ENCODE measurements at regions not wholly inside any gene's neighbourhood (a gene's known extent, or its start where the extent isn't known, plus 50 kb on each side); places are given as distances from the start of the nearest gene placed in this dataset.
A peak's percentile ranks its signal among the peaks of the same experiment; 100 is the strongest.

DNA sequence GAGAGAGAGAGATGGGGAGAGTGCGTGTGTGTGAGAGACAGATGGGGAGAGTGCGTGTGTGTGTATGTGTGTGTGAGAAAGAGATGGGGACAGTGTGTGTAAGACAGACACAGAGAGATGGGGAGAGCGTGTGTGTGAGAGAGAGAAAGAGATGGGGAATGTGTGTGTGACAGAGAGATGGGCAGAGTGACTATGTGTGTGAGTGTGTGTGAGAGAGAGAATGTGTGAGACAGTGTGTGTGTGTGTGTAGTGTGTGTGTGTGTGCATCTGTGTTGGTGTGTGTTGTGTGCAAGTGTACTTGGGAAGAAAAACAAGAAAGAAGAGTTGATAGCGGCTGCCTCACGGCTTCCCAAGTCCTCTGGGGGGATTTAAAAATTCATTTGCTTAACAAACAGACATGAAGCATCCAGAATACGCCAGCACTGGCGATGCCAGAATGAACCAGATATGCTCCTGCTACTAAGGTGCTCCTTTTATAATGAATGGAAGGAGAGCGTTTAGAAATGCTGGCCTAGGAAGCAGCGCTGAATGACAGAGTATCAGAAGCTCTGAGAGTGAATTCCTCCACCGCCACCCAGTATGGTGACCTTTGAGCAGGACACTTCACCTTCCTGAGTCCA, 186.1 kb upstream of the TSC22D2 start:
- WGBS, 4 donors = 90 to 95% (median 91%) methylated on average over 10 of the region's 10 CpGs
- DNase-seq (no peak), ATAC-seq (no peak)
- TF ChIP-seq POLR2A (IDR thresholded peaks at IDR 0.05) = no peak
- TF ChIP-seq, protein P1, sequence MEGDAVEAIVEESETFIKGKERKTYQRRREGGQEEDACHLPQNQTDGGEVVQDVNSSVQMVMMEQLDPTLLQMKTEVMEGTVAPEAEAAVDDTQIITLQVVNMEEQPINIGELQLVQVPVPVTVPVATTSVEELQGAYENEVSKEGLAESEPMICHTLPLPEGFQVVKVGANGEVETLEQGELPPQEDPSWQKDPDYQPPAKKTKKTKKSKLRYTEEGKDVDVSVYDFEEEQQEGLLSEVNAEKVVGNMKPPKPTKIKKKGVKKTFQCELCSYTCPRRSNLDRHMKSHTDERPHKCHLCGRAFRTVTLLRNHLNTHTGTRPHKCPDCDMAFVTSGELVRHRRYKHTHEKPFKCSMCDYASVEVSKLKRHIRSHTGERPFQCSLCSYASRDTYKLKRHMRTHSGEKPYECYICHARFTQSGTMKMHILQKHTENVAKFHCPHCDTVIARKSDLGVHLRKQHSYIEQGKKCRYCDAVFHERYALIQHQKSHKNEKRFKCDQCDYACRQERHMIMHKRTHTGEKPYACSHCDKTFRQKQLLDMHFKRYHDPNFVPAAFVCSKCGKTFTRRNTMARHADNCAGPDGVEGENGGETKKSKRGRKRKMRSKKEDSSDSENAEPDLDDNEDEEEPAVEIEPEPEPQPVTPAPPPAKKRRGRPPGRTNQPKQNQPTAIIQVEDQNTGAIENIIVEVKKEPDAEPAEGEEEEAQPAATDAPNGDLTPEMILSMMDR (IDR thresholded peaks at IDR 0.05) = no peak
- H3K9me3 ChIP-seq = peaks cover 0 to 7% (median 0%) of the 10 kb centered on the region in 12 donors
- intact Hi-C loops (cut with DNase I) = loop anchor here in 5 of 10 donors (2.0 to 10.0 kb wide), 4 partner anchors 193 to 273 kb away; no protein-coding TSS in a partner anchor
- H3K36me3 ChIP-seq = no peaks in the 10 kb centered on the region
- no peak overlapping the region for H3K27ac ChIP-seq
- H3K4me3 ChIP-seq = no peak overlapping the region
- peaks cover 0 to 25% (median 4%) of the 10 kb centered on the region in 12 donors for H3K4me1 ChIP-seq
- H3K27me3 ChIP-seq = peaks cover 0 to 14% (median 0%) of the 10 kb centered on the region in 9 donors

GRCh38 chr3:150220799-150221198, 187.3 kb upstream of the TSC22D2 start:
- TF ChIP-seq POLR2A (IDR thresholded peaks at IDR 0.05) = no peak
- TF ChIP-seq, protein P1 (IDR thresholded peaks at IDR 0.05) = no peak
- intact Hi-C loops (cut with DNase I) = loop anchor here in 5 of 10 donors (2.0 to 10.0 kb wide), 4 partner anchors 194 to 274 kb away; no protein-coding TSS in a partner anchor
- Histone ChIP-seq H3K4me1 (peaks cover 0 to 26% (median 13%) of the 10 kb centered on the region in 12 donors), H3K36me3 (no peaks in the 10 kb centered on the region), H3K27me3 (peaks cover 0 to 14% (median 0%) of the 10 kb centered on the region in 9 donors), H3K9me3 (peaks cover 0 to 7% (median 0%) of the 10 kb centered on the region in 12 donors), H3K4me3 (peak overlapping the region in 10 of 12 donors; percentile 17 to 54 (median 40)), H3K27ac (no peak overlapping the region)
- ATAC-seq (no peak), DNase-seq (no peak)
- WGBS, 4 donors = 44 to 57% (median 48%) methylated on average over 5 of the region's 5 CpGs

DNA sequence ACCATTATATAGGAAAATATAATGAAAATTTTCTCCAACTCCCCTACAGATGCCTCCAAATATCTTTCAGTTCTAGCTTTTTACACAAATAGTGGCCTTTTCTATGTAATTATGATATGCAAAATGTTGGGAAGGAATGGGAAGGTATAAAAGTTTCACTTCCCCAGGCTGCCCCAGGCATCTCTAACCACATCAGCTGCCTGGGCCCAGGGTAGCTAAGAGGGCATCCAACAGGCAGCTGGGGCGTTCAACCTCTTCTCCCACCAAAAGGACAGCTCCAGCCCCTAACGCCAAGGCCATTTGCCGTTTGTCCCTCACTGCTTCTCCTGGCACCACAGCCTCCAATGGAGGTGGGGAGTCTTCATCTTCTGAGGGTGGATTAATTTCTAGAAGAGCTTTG, 188.1 kb upstream of the TSC22D2 start:
- intact Hi-C loops (cut with DNase I) = loop anchor here in 5 of 10 donors (2.0 to 10.0 kb wide), 4 partner anchors 195 to 275 kb away; no protein-coding TSS in a partner anchor
- TF ChIP-seq, protein P1 (IDR thresholded peaks at IDR 0.05) = no peak
- no peak for TF ChIP-seq POLR2A (IDR thresholded peaks at IDR 0.05)
- Histone ChIP-seq H3K4me1 (peaks cover 0 to 24% (median 15%) of the 10 kb centered on the region in 12 donors), H3K4me3 (no peak overlapping the region), H3K27ac (no peak overlapping the region), H3K9me3 (peaks cover 0 to 7% (median 0%) of the 10 kb centered on the region in 12 donors), H3K36me3 (no peaks in the 10 kb centered on the region), H3K27me3 (peaks cover 0 to 14% (median 0%) of the 10 kb centered on the region in 9 donors)
- DNase-seq (no peak), ATAC-seq (no peak)
- 88 to 93% (median 91%) methylated on average over 3 of the region's 3 CpGs for WGBS, 4 donors

DNA sequence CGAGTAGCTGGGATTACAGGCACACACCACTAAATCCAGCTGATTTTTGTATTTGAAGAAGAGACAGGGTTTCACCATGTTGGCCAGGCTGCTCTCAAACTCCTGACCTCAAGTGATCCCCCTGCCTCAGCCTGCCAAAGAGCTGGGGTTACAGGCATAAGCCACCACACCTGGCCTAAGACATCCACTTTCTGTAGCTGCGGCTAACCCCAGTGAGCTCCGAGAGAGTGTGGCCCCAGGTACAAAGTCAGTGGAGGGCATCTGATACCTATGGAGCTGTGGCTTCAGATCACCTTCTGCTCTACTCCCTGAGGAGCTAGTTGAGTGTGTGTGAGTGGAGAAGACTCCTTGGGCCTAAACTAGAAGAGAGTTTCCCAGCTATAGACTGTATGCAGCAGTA, 189.3 kb upstream of the TSC22D2 start:
- no peak overlapping the region for H3K4me3 ChIP-seq
- H3K9me3 ChIP-seq = peaks cover 0 to 7% (median 0%) of the 10 kb centered on the region in 12 donors
- intact Hi-C loops (cut with DNase I) = loop anchor here in 3 of 10 donors (2.0 to 10.0 kb wide), 2 partner anchors 250 to 254 kb away; no protein-coding TSS in a partner anchor
- WGBS, 4 donors = 88 to 98% (median 97%) methylated on average over 3 of the region's 3 CpGs
- no peaks in the 10 kb centered on the region for H3K36me3 ChIP-seq
- H3K27me3 ChIP-seq = peaks cover 0 to 14% (median 0%) of the 10 kb centered on the region in 9 donors
- H3K27ac ChIP-seq = no peak overlapping the region
- no peak for TF ChIP-seq POLR2A (IDR thresholded peaks at IDR 0.05)
- TF ChIP-seq, protein P1 (IDR thresholded peaks at IDR 0.05) = no peak
- no peak for DNase-seq
- ATAC-seq = no peak
- H3K4me1 ChIP-seq = peaks cover 0 to 24% (median 15%) of the 10 kb centered on the region in 12 donors
